ENCODE measurements at regions not wholly inside any gene's neighbourhood (a gene's known extent, or its start where the extent isn't known, plus 50 kb on each side); places are given as distances from the start of the nearest gene placed in this dataset.

DNA sequence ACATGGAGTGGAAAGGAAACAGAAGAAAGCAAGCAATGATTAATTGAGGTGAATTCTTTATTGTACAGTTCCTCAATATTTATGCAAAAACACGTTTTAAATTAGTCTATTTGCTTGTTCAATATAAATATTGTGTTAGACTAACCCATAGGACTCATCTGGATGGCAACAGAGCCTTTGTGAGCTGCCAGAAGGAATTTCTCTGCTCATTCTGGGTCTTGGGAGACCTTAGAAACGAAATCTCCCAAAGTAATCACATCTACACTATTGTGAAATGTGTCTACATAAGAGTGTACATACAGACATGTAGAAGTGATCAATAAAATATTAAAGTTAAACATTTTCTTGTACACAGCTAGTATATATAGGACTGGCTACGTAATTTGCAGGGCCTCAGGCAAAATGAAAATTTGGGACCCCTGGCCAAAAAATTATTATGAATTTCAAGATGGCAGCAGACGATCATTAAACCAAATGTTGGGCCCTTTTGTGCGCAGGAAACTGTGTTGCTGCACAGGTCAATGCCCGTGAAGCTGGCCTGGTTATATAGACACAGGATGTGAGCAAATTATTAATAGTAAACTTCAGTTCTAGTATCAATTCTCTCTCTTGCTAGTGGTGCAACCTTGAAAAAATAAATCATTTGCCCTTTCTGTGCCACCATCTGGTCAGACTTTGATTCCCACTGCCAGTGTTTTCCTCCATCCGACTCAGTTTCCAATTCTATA, 83.3 kb downstream of the MINAR1 start:
- TF ChIP-seq, protein P1, sequence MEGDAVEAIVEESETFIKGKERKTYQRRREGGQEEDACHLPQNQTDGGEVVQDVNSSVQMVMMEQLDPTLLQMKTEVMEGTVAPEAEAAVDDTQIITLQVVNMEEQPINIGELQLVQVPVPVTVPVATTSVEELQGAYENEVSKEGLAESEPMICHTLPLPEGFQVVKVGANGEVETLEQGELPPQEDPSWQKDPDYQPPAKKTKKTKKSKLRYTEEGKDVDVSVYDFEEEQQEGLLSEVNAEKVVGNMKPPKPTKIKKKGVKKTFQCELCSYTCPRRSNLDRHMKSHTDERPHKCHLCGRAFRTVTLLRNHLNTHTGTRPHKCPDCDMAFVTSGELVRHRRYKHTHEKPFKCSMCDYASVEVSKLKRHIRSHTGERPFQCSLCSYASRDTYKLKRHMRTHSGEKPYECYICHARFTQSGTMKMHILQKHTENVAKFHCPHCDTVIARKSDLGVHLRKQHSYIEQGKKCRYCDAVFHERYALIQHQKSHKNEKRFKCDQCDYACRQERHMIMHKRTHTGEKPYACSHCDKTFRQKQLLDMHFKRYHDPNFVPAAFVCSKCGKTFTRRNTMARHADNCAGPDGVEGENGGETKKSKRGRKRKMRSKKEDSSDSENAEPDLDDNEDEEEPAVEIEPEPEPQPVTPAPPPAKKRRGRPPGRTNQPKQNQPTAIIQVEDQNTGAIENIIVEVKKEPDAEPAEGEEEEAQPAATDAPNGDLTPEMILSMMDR (IDR thresholded peaks at IDR 0.05) = no peak
- no peak for TF ChIP-seq EZH2 (IDR thresholded peaks at IDR 0.05; ENCODE audit: borderline replicate concordance, insufficient read depth, low read depth, low read length, poor library complexity, severe bottlenecking)

Measured in B cell (primary cell).